Left hindlimb (tissue), 1 donor: ENCODE measurements at regions not wholly inside any gene's neighbourhood (a gene's known extent, or its start where the extent isn't known, plus 50 kb on each side); places are given as distances from the start of the nearest gene placed in this dataset.

ENCODE experiments used
- DNase-seq: peaks from one replicate; pipeline ENCODE4 v3.0.0-alpha.2; 2018

DNA sequence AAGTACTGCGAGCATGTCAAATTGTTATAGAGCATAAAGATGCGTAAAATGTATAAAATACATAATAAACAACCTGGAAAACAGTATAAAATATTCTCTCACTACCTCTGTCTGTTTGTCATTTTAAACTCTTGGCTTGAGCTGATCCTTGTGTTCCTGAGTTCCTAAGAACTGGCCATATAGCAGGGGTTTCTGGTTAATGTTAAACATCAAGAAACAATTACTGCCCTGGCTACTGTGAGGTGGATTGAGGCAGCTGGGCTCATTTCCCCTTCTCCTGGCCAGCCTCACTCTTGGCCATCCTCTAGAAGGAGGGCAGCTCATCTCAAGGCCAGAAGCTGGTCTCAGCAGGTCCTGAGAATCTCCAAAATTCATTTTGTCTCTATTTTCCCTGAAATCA lies 297.3 kb upstream of the USP24 start:
- no peak for DNase-seq

DNA sequence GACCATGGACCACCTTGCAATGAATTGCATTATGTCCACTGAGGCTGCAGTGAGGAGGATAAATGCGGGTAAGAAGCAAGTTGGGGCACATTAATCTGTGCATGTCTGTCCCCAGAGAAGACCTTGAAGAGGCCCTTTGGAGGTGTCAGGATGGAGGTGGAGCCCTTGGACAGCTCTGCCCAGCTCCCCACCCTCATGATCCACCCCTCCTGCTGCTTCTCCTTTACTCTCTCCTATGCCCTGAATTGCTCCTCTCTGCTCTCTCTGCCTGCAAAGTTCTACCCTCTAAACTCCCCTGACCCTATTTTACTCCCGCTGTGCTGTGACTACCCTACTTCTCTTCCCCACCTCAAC lies 292.4 kb upstream of the USP24 start:
- no peak for DNase-seq

DNA sequence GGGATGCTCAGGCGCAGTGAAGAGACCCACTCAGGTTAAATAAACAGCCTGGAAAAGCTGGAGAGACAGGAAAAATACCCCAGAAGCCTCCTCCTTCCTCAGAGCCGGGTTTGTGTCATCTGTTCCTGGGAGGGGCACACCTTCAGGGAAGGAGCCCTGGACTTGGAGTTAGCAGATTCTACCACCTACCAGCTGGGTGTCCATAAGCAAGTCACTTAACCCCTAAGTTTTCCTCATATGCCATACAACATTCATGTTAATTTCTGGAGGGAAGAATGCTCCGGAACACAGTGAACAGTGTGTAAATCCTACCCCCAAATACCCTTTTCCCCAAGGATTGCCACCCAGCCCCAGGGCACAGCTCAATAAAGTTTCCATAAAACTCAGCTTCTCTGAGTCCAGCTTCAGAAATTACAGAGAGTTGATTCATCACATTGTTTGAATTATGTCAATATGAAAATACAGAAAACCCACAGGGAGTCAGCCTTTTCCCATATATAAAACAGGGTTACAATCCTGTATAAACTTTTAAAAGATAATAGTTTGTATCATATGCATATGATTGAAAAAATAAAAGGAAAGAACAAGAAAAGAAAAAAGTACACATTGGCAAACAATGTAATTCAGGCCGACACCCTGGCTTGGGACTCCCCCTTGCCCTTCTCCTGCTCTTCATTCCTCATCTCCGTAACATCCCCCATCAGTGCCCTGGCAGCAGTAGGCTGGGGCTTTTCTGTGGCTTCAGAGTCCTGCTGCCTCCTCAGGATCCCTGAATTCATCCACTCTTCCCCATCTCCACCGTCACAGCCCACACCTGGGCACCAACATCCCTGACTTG lies 291.8 kb upstream of the USP24 start:
- no peak for DNase-seq

DNA sequence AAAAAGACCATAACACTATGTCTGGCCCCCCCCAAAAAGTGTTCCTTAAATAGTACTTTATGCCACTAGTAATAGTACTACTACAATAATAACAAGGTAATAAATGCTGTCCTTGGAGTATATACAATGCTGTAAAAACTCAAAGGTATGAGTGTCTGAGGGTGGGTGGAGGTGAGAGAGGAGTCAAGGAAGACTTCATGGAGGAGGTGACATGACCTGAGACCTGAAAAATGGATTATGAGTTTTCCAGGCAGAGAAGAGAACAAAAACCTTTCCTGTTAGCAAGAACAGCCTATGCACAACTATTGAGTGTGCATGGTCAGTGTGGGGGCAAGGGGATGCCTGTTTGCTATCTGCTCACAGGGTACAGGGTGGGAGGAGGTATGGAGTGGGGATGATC lies 290.2 kb upstream of the USP24 start:
- no peak for DNase-seq

DNA sequence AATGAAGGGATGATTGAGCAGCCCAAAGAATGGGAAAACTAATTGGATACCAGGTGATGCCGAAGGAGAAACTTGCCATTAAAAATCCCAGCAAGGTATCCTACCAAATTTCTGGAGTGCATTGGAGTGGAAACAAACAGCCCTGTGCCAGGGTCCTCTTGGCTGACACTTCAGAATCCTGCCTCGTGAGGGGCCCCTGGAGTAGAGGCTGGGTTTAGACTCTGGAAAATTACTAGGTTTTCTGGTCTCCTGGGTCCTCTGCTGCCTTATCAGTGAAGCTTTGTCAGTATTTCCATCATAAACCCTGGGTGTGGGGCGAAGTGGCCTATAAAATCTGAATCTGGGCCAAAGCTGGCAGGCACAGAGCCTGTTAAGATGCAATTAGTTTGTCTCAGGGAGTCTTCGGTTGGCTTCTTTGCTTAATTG lies 289.2 kb upstream of the USP24 start:
- no peak for DNase-seq

DNA sequence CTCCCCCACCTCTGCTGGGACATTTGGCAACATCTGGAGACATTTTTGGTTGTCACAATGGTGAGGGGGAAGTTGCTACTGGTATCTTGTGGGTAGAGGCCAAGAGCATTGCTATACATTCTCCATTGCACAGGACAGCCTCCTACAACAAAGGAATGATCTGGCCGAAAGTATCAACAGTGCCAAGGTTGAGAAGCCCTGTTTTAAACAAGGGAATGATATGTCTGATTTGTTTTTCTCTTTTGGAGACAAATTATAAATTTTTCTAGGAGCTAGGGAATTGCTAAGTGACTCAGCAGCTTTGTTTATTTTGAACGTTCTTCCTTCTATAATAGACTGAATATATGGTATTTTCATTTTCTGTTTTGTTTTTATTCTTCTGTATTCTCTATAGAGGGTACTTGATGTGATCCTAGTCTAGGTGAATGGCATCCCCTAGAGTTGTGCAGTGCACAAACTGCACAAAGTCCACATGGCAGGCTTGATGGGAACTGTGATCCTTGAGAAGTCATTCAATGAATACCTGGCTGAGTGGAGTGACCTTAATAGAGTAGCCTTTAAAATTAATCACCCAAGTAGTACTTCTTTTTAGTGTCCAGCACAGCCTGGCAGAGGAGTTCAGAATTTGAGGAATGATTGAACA lies 288.6 kb upstream of the USP24 start:
- no peak for DNase-seq

DNA sequence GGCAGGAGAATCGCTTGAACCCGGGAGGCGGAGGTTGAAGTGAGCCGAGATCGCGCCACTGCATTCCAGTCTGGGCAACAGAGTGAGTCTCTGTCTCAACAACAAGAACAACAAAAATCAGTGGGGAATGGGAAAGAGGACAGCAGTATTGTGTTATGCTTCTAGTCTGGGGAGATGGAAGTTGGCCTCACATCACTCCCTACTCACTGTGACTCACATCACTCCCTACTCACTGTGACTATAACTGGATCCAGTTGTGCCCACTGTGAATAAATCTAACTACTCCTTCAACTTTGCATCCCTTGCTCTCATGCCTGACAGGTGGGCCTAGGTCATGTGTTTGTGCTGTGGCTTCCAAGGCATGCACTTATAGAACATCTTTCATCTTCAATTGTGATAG lies 285.4 kb upstream of the USP24 start:
- DNase-seq = no peak

DNA sequence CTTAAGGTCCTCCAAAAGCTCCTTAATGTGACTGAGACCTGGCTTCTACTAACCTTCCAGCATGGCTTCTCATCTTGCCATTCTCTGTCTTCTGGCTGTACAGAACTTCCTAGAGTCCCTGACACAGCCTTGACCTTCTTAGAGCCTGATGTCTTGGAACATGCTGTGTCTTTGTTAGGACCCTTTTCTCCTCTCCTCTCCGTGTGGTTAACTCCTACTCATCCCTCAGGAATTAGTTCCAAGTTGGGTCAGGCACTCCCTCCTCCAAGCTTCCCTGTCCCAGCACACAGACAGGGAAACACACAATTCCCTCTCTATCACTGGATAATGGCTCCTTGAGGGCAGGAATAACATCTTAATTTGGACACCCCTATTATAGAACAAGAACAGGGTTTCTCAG lies 275.4 kb upstream of the USP24 start:
- DNase-seq = no peak

DNA sequence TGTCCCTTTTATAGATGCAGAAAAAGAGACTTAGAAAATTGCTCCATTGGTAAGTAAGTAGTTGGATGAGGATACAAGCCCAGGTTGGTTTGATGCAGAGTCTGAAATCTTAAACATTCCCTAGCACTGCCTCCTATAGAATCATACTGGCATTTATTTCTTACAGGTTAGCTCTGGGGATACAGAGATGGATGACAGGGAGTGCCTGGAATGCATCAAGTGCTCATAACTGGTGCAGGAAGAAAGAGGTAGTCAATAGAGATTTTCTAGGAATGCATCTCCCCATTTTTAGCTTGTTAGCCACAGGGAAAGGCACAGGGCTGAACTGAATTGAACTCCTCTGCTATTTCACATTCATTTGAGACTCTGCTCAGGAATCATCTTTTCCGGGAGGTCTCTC lies 269.0 kb upstream of the USP24 start:
- no peak for DNase-seq

DNA sequence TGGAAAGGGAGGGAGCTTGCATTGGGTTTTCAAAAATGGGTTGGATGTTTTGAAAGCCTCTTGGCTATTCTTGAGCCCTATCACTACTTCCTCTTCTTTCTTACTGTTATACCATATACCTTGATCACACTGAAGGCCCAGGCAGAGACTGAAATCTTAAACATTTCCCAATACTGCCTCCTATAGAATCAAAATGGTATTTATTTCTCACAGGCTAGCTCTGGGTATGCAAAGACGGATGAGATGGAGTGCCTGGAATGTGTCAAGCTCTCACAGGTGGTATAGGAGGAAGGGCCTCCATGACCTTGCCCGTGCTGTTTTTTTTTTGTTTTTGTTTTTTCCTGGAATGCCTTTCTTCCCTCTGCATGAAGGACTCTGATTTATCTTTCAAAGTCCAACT lies 268.4 kb upstream of the USP24 start:
- no peak for DNase-seq

DNA sequence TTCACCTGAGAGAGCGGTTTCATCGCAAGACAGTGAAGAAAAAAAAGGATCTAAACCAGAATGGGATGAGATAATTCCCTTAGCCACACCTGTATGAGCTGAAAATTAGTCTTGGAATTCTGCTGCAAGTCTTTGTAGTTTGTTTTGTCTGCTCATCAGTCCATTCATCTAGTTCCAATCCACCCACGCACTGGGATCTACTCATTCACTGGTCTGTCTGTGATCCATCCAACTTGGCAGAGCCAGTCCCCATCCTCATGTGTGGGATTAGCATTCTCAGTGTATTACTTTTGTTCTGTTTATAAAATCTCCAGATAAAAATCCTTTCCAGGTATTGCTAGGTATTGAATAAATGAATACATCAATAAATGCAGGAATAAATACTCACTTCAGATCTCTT lies 266.5 kb upstream of the USP24 start:
- no peak for DNase-seq

DNA sequence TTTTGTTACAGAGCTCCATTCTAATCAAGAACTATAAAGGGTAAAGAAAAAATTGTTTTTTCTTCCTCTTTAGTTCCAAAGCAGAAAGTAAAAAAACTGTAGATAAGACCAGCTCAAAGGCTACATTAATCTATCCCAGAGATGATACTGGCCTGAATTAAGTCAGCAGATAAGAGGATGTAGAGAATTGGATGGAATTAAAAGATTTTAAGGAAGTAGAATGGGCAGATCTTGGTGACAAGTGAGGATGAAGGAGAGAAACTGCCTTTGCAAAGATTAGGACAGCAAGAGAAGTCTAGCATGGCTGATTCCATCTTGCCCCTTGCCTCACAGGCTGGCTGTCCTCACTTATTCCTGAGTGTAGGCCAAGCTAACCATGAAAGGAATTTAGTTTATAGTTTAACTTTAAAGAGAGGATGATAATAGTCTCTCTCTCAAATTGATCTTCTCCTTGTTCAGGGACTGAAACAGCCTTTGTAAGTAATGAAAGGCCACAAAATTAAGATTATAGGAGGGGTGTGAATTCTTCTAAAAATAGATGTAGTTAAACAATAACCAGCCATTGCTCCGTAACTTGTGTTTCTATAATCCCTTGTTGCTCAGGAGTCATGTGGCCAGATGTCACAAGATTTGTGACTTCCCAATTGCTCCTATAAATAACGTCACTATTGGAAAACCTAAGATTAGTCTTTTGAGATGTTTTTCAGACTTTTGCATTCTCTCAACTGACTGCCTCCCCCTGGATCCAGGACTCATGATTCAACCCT lies 265.0 kb upstream of the USP24 start:
- DNase-seq = no peak

DNA sequence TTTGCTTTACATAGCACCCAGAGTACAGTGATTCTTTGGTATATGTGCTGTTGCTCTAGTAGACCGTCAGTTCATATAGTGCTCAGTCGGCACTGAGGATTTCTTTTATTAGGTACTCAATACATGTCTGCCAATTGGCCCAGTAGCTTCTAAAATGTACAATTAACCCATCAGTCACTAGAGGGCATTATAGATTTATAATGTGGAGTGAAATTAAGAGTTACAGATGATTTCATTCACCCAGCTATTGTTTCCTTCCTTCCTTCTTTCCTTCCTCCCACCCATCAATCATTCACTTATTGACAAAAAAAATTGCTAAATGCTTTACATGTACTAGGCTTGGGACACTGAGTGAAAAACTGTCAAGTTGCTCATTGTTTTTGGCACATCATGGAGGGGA lies 263.6 kb upstream of the USP24 start:
- DNase-seq = no peak

DNA sequence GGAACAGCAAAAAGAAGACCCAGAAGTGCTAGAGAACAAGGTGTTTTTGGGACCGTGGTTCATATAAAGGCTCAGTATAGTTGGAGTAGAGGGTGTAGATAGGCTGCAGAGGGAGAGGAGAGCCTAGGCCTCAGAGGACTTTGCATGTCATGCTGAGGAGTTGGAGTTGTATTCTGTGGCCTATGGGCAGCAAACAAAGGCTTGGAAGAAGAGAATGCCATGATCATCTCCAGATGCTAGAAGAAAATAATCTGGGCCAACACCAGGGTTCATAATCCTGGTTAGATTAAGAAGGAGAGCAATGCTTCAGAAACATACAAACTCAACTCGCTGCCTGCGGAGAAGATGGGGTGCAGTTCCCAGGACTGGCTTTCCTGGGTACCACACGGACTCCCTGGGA lies 262.8 kb upstream of the USP24 start:
- no peak for DNase-seq

DNA sequence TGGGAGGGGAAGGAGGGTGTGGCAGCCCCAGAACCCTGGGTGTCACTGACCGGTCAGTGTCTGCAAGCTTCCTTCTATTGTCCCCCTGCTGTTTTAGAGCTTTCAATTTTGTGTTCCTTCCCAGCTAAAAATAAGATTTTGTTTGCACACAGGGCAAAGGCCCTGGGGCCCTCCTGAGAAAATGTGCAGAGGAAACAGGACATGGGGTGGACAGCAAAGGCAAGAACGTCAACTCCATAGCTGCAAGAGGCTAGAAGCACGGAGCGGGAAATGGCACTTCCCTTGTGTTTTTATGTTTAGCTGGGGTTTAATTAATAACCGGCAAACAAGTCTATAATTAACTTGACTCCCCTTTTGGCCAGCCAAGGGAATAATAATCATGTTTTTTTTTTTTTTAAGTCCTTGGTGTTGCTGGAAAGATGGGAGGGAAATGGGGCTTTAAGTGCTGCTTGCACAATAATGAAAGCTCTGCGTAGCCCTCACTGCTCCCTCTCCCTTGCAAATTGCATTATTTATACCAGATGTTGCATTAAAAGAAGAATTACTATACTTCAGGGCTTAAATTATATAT lies 261.4 kb upstream of the USP24 start:
- no peak for DNase-seq

DNA sequence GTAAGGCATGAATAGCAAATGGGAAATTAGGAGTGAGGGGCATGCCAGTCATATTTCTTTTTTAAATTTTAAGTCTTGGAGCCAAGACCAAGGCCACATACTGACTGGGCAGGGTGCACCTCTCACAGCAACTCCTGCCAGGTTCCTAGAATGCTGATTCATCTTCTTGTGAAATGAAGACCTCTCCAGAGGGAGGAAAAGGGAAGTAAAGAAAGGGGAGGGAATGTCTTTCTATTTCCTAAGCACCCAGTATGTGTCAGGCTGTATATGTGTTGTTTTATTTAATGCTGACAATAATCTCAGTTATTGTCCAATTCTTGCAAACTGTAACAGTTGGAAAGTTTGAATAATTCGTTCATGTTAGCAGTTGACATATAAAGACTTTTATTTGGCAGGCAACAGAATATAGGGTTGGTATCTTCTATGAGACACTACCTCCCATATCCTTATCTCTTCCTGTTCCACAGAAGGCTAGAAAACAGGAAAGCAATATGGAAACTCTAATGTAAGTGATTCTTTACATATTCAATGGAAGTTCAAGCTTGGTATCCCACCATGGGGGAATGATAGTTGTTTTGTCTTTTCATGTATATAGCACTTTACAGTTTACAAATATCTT lies 259.1 kb upstream of the USP24 start:
- no peak for DNase-seq

DNA sequence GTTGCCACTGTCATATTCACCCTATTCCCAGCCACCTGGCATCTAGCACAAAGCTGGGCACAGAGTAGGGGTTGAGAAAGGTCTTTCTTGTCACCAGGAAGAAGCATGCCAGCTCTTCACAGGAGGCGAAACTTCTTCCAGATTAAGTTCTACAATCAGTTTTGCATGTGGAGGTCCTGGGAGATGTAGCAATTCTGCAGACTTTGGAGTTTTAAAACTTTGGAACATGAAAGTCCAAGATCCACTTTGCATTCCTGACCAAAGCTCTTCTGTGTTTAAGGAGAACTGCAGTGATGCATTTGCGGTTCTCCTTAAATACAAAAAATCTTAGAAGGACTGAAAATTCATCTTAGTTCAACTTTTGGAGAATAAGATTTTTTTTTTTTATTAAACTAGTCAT lies 258.5 kb upstream of the USP24 start:
- DNase-seq = no peak

DNA sequence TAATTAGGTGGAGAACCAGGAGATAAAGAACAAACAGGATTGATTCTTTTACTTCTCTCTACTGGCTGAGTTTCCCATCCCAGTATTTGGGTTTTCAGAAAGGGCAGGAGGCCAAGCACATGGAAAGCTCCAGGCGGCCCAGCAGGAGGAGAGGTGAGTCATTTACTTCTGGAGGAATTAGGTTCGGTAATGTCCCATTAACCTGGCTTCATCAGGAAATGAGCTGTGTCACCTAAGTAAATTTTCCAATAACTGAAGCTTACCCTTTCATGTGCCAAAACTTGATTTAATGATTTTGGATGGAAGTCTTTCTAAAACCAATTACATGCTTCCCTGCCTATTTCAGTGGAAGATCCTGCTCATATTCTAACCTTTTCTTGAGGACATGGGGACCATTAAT lies 257.6 kb upstream of the USP24 start:
- DNase-seq = no peak

DNA sequence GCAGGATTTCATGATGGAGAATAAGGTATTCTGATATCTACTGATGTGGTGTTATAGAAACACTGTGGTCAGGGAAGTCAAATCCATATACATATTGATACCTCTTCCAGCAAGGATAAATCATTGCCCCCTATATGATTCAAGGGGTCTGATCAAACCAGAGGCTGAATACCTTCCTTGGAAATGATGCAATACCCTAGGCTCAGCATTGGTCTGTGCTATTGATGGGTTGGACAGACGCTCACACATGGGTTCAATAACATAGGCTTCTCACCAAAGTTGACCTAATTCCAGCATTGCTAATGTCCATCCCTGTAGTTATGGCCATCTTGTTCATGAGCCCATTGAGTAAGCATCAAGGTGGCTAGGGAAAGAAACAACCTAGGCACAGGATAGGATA lies 257.0 kb upstream of the USP24 start:
- no peak for DNase-seq

DNA sequence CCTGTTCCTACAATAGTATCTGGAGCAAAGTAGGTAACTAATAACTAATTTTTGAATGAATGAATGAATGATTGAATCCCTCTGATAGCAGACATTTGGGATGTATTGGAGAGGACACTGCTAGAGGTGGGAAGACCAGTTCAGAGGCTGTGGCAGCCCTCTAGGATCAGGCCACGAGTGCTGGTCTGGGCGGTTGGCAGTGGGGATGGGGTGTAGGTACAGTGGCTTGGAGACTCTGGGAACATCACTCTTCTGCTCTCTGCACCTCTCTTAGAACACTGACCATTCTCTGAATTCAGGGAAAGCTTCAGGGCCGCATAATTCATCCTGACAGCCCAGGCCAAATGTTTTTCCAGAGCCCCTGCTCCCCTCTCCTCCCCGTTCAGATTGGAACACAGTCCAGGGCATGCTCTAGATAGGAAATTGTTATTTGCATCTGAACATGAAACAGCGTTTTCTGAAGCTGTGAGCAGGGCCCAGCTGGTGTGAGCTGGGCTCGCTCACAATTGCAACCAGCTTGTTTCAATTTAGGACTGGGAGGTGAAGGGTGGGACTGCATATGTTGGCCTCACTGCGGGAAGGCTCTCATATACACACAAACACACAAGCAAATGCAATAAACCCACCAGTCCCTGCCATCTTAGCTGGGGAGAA lies 253.1 kb upstream of the USP24 start:
- peak; percentile 54 for DNase-seq

DNA sequence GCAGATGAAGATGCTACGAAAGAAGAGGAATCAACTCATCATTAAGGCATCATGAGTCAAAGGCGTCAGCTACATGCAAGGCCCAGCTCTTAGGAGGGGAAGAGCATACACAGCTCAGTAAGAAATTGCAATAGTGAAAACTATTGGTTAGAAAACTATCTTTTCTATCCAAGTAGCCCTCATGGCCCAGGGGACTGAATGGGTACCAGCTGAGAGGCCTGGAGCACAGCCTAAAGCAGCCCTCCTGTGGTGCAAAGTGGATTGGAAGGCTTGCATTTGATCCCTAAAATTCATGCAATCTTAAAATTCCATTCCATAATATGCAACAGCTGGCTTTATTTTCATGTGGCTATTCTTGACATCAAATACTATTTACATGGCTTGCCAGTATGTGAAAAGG lies 251.8 kb upstream of the USP24 start:
- no peak for DNase-seq

DNA sequence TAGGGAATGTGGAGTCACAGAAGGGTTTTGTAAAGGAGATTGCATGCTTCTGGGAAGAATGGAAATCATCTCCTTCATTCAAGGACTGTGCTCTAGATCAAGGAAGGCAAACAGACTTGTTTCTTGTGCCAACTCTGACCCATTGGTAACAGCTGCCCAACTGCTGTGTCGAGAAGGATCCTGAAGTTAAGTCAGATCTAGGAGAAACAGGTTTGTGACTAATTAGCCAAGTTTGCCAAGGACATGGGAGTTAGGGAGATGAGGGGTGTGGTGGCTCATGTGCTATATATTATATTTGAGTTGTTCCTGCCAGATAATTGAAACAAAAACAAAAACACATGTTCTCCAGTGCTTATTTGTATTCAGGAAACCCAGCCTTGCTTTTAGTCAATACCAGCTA lies 251.2 kb upstream of the USP24 start:
- DNase-seq = no peak

DNA sequence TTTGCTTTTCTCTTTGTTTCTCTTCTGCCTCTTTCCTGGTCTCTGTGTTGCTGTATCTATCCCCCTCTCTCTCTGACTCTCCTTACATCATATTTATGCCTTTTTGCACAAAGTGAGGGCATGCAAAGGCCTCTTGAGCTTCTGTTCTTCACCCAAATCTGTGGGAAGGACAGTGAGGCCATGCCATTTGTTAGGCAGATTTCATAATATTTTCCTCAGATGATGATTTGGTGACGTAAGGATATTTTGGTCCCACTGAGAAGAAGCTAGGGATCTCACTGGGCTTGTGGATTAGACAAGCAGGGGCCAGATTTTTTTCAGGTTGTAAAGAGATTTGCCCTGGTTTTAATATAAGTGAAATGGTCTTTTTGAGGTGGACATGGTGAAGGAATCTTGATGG lies 249.4 kb upstream of the USP24 start:
- no peak for DNase-seq
